SK-N-SH (cell line): ENCODE measurements at regions not wholly inside any gene's neighbourhood (a gene's known extent, or its start where the extent isn't known, plus 50 kb on each side); places are given as distances from the start of the nearest gene placed in this dataset.

Experiments
- CTCF ChIA-PET: fragments of 300-600, 350-600 bp; formaldehyde crosslinking; extraction: SDS; loops from one replicate; lab custom pipeline; 2021; lab: Yijun Ruan, JAX
- POLR2A ChIA-PET: fragments of 350-600 bp; sonication (Branson Sonifier 250); formaldehyde crosslinking; extraction: SDS; loops from one replicate; lab custom pipeline; 2020; ENCODE audit warnings: antibody characterized with exemption, inconsistent platforms; lab: Yijun Ruan, JAX
- DNase-seq: peaks from one replicate; pipeline ENCODE4 v3.0.0; 2012
- H2AFZ ChIP-seq: fragments of 200-600 bp; sonication (generic); 2 replicates; pipeline ENCODE4 v1.8.1; 2016; ENCODE audit warnings: antibody characterized with exemption, mild to moderate bottlenecking, low read depth
- H3F3A ChIP-seq: fragments of 200-600 bp; sonication (generic); replicated peaks from 2 replicates; pipeline ENCODE3; 2016; ENCODE audit warnings: antibody characterized with exemption, mild to moderate bottlenecking; ENCODE audit not compliant: insufficient read depth
- H3K27ac ChIP-seq, 2 experiments: fragments of 200-500 bp in 1 of 2; fragments of 200-600 bp in 1 of 2; sonication (Bioruptor generic) in 1 of 2; sonication (generic), shearing (Covaris generic) in 1 of 2; 2 replicates each; pipeline versions ENCODE4 v1.5.1 to v1.6.1; 2014 to 2016; ENCODE audit warnings: low read depth in 2 of 2, inconsistent platforms in 1 of 2, low read length in 1 of 2, mild to moderate bottlenecking in 1 of 2, mixed read lengths in 1 of 2
- H3K27me3 ChIP-seq: fragments of 200-600 bp; sonication (generic), shearing (Covaris generic); 2 replicates; pipeline ENCODE4 v1.6.1; 2016; ENCODE audit warnings: mixed run types; ENCODE audit not compliant: insufficient read depth
- H3K36me3 ChIP-seq, 2 experiments: fragments of 200-500 bp in 1 of 2; fragments of 200-600 bp in 1 of 2; sonication (Bioruptor generic) in 1 of 2; sonication (generic) in 1 of 2; replicated peaks in 1 of 2; 2 replicates each; pipeline versions ENCODE3 to v1.5.1; 2014 to 2016; ENCODE audit warnings: low read length in 1 of 2, mild to moderate bottlenecking in 1 of 2; ENCODE audit not compliant: insufficient read depth in 2 of 2, control insufficient read depth in 1 of 2
- H3K4me1 ChIP-seq, 2 experiments: fragments of 200-500 bp in 1 of 2; fragments of 200-600 bp in 1 of 2; sonication (Bioruptor generic) in 1 of 2; sonication (generic), shearing (Covaris generic) in 1 of 2; 2 replicates each; pipeline versions ENCODE4 v1.5.1 to v1.6.1; 2014 to 2016; ENCODE audit warnings: low read depth in 1 of 2, low read length in 1 of 2, mixed run types in 1 of 2; ENCODE audit not compliant: insufficient read depth in 2 of 2, control insufficient read depth in 1 of 2
- H3K4me2 ChIP-seq: fragments of 200-600 bp; sonication (generic), shearing (Covaris generic); 2 replicates; pipeline ENCODE4 v1.6.1; 2017; ENCODE audit warnings: mixed run types
- H3K4me3 ChIP-seq, 2 experiments: fragments of 200-500 bp in 1 of 2; fragments of 200-600 bp in 1 of 2; sonication (Bioruptor generic) in 1 of 2; sonication (generic), shearing (Covaris generic) in 1 of 2; 2 replicates each; pipeline versions ENCODE4 v1.5.1 to v1.8.1; 2014 to 2016; ENCODE audit warnings: low read depth in 2 of 2, inconsistent platforms in 1 of 2, low read length in 1 of 2, mild to moderate bottlenecking in 1 of 2, mixed read lengths in 1 of 2, moderate library complexity in 1 of 2
- H3K79me2 ChIP-seq: fragments of 200-600 bp; sonication (generic); 2 replicates; pipeline ENCODE4 v1.8.1; 2017; ENCODE audit warnings: mild to moderate bottlenecking; ENCODE audit not compliant: insufficient read depth
- H3K9ac ChIP-seq: fragments of 200-600 bp; sonication (generic); 2 replicates; pipeline ENCODE4 v1.6.1; 2017; ENCODE audit warnings: mixed run types
- H3K9me2 ChIP-seq: fragments of 200-600 bp; sonication (generic); 2 replicates; pipeline ENCODE4 v1.6.1; 2017; ENCODE audit warnings: mixed run types
- H3K9me3 ChIP-seq: fragments of 200-600 bp; sonication (generic); 2 replicates; pipeline ENCODE4 v1.6.1; 2017; ENCODE audit warnings: mixed run types, mild to moderate bottlenecking, moderate library complexity
- H4K20me1 ChIP-seq: fragments of 200-600 bp; sonication (generic); 2 replicates; pipeline ENCODE4 v1.6.1; 2017; ENCODE audit warnings: mild to moderate bottlenecking, mixed run types; ENCODE audit not compliant: insufficient read depth
- CHD2 ChIP-seq: fragments of 150-350 bp; IDR thresholded peaks from 2 replicates; pipeline ENCODE4 v1.6.1; 2018; ENCODE audit warnings: low read length; ENCODE audit not compliant: partially characterized antibody
- ELF1 ChIP-seq: IDR thresholded peaks from 2 replicates; pipeline ENCODE4 v1.4.0; 2012
- EP300 ChIP-seq, 2 experiments: IDR thresholded peaks; 2 replicates each; pipeline versions ENCODE4 v1.4.0 to v1.6.1; 2012; ENCODE audit warnings: borderline replicate concordance in 1 of 2, low read depth in 1 of 2, low read length in 1 of 2
- EZH2phosphoT487 ChIP-seq: fragments of 200-600 bp; sonication (generic); IDR thresholded peaks from 2 replicates; pipeline ENCODE4 v1.6.1; 2017; ENCODE audit warnings: low read depth, mixed run types, mild to moderate bottlenecking, antibody characterized with exemption, moderate library complexity, borderline replicate concordance
- FOSL2 ChIP-seq: IDR thresholded peaks from 2 replicates; pipeline ENCODE4 v1.4.0; 2012; ENCODE audit warnings: low read depth, mild to moderate bottlenecking, moderate library complexity, borderline replicate concordance
- FOXJ3 ChIP-seq: sonication (generic); formaldehyde crosslinking; IDR thresholded peaks from 2 replicates; pipeline ENCODE4 v1.5.1; 2020; ENCODE audit warnings: mild to moderate bottlenecking, missing genetic modification reagents
- GABPA ChIP-seq: IDR thresholded peaks from 2 replicates; pipeline ENCODE4 v1.4.0; 2012; ENCODE audit warnings: low read depth, mild to moderate bottlenecking
- GATA2 ChIP-seq: sonication (generic); formaldehyde crosslinking; IDR thresholded peaks from 2 replicates; pipeline ENCODE4 v1.5.0; 2020; ENCODE audit warnings: mild to moderate bottlenecking, missing genetic modification reagents
- MAX ChIP-seq: IDR thresholded peaks from 2 replicates; pipeline ENCODE4 v1.4.0; 2012; ENCODE audit warnings: low read depth
- MEF2A ChIP-seq: IDR thresholded peaks from 2 replicates; pipeline ENCODE4 v1.4.0; 2012; ENCODE audit warnings: low read depth, borderline replicate concordance
- MXI1 ChIP-seq: IDR thresholded peaks from 2 replicates; pipeline ENCODE4 v1.6.1; 2012; ENCODE audit warnings: mild to moderate bottlenecking, low read depth, low read length, improper control_type of control experiment
- NFIC ChIP-seq: IDR thresholded peaks from 2 replicates; pipeline ENCODE4 v1.4.0; 2012; ENCODE audit warnings: borderline replicate concordance
- PBX3 ChIP-seq: IDR thresholded peaks from 2 replicates; pipeline ENCODE4; 2012
- POLR2AphosphoS5 ChIP-seq: IDR thresholded peaks from 2 replicates; pipeline ENCODE4 v1.6.1; 2012; ENCODE audit warnings: low read depth, low read length
- RAD21 ChIP-seq: IDR thresholded peaks from 2 replicates; pipeline ENCODE4 v1.6.1; 2012; ENCODE audit warnings: mild to moderate bottlenecking, low read length
- RCOR1 ChIP-seq: fragments of 150-350 bp; IDR thresholded peaks from 2 replicates; pipeline ENCODE4 v1.6.1; 2017; ENCODE audit warnings: antibody characterized with exemption, low read length
- RFX5 ChIP-seq: IDR thresholded peaks from 2 replicates; pipeline ENCODE4 v1.6.1; 2012; ENCODE audit warnings: mild to moderate bottlenecking, improper control_type of control experiment, low read length
- SIN3A ChIP-seq: IDR thresholded peaks from 2 replicates; pipeline ENCODE4 v1.6.1; 2012; ENCODE audit warnings: low read depth, mild to moderate bottlenecking, low read length, moderate library complexity, borderline replicate concordance
- SMC3 ChIP-seq: IDR thresholded peaks from 2 replicates; pipeline ENCODE4 v1.6.1; 2012; ENCODE audit warnings: low read depth, low read length, improper control_type of control experiment
- TAF1 ChIP-seq: IDR thresholded peaks from 2 replicates; pipeline ENCODE4 v1.6.1; 2012; ENCODE audit warnings: low read depth, mild to moderate bottlenecking, low read length, moderate library complexity, borderline replicate concordance
- YY1 ChIP-seq: IDR thresholded peaks from 2 replicates; pipeline ENCODE4 v1.4.0; 2012; ENCODE audit warnings: low read depth, mild to moderate bottlenecking
- WGBS: methylation state at CpG from one replicate; pipeline ENCODE4 v1.1.6; 2017; ENCODE audit warnings: low lambda C conversion rate; 5-methylcytosine and 5-hydroxymethylcytosine counted together
- TF ChIP-seq, protein P1 (sequence below): fragments of 200-600 bp; sonication (generic); IDR thresholded peaks from 2 replicates; pipeline ENCODE4 v1.6.1; 2017; ENCODE audit warnings: antibody characterized with exemption, mild to moderate bottlenecking, moderate library complexity
- TF ChIP-seq, protein P2 (sequence below): IDR thresholded peaks from 2 replicates; pipeline ENCODE4 v1.4.0; 2012; ENCODE audit warnings: low read depth, borderline replicate concordance
- TF ChIP-seq, protein P3 (sequence below): fragments of 150-350 bp; IDR thresholded peaks from 2 replicates; pipeline ENCODE4 v1.6.1; 2017; ENCODE audit warnings: antibody characterized with exemption, low read length, low read depth, borderline replicate concordance
- TF ChIP-seq, protein P4 (sequence below): IDR thresholded peaks from 2 replicates; pipeline ENCODE4 v1.4.0; 2012; ENCODE audit warnings: low read depth, borderline replicate concordance

DNA sequence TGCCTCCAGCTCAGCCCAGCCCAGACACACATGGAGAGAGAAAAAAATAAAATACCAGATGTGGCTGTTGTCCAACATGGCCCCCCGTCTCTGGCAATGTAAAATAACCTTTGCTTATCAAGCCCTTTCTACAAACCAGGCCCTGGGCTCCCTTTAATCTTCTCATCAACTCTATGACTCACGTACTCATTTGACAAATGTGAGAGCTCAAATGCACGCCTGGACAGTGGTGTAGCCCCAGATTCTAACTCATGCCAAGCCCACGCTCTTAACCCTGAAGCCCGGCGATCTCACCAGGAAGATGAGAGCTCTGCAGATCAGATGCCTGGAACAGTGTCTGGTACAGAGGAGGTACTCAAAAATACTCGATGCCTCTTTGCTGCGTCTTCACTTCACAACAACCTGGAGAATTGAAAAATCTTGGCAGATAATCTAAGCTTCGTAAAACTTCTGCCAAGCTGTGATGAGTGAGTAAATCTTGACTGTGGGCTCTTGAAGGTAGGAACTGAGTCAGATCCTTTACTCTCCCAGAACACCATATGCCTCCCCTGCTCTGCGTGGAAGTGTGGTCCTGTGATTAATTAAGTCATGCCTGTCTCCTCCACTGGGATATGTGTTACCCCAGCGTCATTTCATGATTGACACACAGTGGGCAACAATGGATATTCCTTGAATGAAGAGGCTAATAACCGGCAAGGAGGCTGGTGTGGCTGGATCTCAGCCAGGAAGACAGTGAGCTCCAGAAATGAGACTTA lies 102.0 kb upstream of the FSTL4 start:
- Histone ChIP-seq H3K4me1 (peaks cover 0 to 45% of the 10 kb centered on the region in 2 experiments; a peak in 2 of 4 replicates), H3F3A (peaks cover 1% of the 10 kb centered on the region), H3K4me3 (no peak overlapping the region), H3K79me2 (no peaks in the 10 kb centered on the region), H3K27ac (peak overlapping the region in 1 of 2 experiments; percentile 96; a peak in 2 of 4 replicates), H3K9me2 (no peaks in the 10 kb centered on the region), H3K9ac (no peak overlapping the region), H4K20me1 (no peaks in the 10 kb centered on the region), H3K36me3 (no peaks in the 10 kb centered on the region), H3K4me2 (peak overlapping the region; percentile 33), H3K9me3 (no peaks in the 10 kb centered on the region), H3K27me3 (no peaks in the 10 kb centered on the region), H2AFZ (no peak overlapping the region)
- ChIA-PET POLR2A (interaction anchor here (0.7 to 1.6 kb wide), 4 partner anchors 33 to 193 kb away, joined by 3 to 4 read pairs (median 4); no protein-coding TSS in a partner anchor), CTCF (interaction anchor here (0.6 to 4.8 kb wide), 15 partner anchors 11 to 603 kb away, joined by 3 to 34 read pairs (median 4); no protein-coding TSS in a partner anchor)
- peak; percentile 74 for DNase-seq
- WGBS = 8% methylated on average over 12 of the region's 12 CpGs
- no peak for TF ChIP-seq EZH2phosphoT487
- TF ChIP-seq, protein P1, sequence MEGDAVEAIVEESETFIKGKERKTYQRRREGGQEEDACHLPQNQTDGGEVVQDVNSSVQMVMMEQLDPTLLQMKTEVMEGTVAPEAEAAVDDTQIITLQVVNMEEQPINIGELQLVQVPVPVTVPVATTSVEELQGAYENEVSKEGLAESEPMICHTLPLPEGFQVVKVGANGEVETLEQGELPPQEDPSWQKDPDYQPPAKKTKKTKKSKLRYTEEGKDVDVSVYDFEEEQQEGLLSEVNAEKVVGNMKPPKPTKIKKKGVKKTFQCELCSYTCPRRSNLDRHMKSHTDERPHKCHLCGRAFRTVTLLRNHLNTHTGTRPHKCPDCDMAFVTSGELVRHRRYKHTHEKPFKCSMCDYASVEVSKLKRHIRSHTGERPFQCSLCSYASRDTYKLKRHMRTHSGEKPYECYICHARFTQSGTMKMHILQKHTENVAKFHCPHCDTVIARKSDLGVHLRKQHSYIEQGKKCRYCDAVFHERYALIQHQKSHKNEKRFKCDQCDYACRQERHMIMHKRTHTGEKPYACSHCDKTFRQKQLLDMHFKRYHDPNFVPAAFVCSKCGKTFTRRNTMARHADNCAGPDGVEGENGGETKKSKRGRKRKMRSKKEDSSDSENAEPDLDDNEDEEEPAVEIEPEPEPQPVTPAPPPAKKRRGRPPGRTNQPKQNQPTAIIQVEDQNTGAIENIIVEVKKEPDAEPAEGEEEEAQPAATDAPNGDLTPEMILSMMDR = no peak
- peak; percentile 43 for TF ChIP-seq RAD21
- TF ChIP-seq CHD2 = peak; percentile 67
- no peak for TF ChIP-seq SMC3
- TF ChIP-seq RCOR1 = peak; percentile 95
- no peak for TF ChIP-seq MEF2A
- TF ChIP-seq SIN3A = no peak
- TF ChIP-seq, protein P2, sequence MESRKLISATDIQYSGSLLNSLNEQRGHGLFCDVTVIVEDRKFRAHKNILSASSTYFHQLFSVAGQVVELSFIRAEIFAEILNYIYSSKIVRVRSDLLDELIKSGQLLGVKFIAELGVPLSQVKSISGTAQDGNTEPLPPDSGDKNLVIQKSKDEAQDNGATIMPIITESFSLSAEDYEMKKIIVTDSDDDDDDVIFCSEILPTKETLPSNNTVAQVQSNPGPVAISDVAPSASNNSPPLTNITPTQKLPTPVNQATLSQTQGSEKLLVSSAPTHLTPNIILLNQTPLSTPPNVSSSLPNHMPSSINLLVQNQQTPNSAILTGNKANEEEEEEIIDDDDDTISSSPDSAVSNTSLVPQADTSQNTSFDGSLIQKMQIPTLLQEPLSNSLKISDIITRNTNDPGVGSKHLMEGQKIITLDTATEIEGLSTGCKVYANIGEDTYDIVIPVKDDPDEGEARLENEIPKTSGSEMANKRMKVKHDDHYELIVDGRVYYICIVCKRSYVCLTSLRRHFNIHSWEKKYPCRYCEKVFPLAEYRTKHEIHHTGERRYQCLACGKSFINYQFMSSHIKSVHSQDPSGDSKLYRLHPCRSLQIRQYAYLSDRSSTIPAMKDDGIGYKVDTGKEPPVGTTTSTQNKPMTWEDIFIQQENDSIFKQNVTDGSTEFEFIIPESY = no peak
- TF ChIP-seq YY1 = no peak
- peak; percentile 20; the same call in 1 of the 2 replicates for TF ChIP-seq POLR2AphosphoS5
- peak; percentile 96 for TF ChIP-seq GATA2
- no peak for TF ChIP-seq ELF1
- no peak for TF ChIP-seq MAX
- TF ChIP-seq, protein P3, sequence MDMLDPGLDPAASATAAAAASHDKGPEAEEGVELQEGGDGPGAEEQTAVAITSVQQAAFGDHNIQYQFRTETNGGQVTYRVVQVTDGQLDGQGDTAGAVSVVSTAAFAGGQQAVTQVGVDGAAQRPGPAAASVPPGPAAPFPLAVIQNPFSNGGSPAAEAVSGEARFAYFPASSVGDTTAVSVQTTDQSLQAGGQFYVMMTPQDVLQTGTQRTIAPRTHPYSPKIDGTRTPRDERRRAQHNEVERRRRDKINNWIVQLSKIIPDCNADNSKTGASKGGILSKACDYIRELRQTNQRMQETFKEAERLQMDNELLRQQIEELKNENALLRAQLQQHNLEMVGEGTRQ = no peak
- TF ChIP-seq GABPA = no peak
- TF ChIP-seq, protein P4, sequence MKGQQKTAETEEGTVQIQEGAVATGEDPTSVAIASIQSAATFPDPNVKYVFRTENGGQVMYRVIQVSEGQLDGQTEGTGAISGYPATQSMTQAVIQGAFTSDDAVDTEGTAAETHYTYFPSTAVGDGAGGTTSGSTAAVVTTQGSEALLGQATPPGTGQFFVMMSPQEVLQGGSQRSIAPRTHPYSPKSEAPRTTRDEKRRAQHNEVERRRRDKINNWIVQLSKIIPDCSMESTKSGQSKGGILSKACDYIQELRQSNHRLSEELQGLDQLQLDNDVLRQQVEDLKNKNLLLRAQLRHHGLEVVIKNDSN = no peak
- TF ChIP-seq NFIC = peak; percentile 46; the same call in 1 of the 2 replicates
- TF ChIP-seq FOSL2 = peak; percentile 35; the same call in 1 of the 2 replicates
- no peak for TF ChIP-seq TAF1
- TF ChIP-seq RFX5 = no peak
- peak; percentile 49; the same call in 1 of the 2 replicates for TF ChIP-seq FOXJ3
- TF ChIP-seq EP300 (IDR thresholded peaks at IDR 0.05; ENCODE audit: borderline replicate concordance in 1 of 2, low read depth in 1 of 2, low read length in 1 of 2) = peak in 1 of 2 experiments; percentile 96; a peak in 2 of 4 replicates
- TF ChIP-seq PBX3 = peak; percentile 33
- TF ChIP-seq MXI1 = peak; percentile 73
